IPS DF 6.9 (cell line): ENCODE measurements at regions not wholly inside any gene's neighbourhood (a gene's known extent, or its start where the extent isn't known, plus 50 kb on each side); places are given as distances from the start of the nearest gene placed in this dataset.
A peak's percentile ranks its signal among the peaks of the same experiment; 100 is the strongest.

Experiments used
- DNase-seq: peaks from one replicate; pipeline ENCODE4 v3.0.0-alpha.2; 2013; ENCODE audit warnings: low read depth, low spot score
- H3K27ac ChIP-seq: one replicate; pipeline ENCODE4 v1.5.1; 2013; ENCODE audit warnings: low read length, control low read depth
- H3K27me3 ChIP-seq: 2 replicates; pipeline ENCODE4 v1.6.1; 2013; ENCODE audit warnings: mild to moderate bottlenecking, low read length; ENCODE audit not compliant: control insufficient read depth, insufficient read depth
- H3K36me3 ChIP-seq: 2 replicates; pipeline ENCODE4 v1.6.1; 2013; ENCODE audit warnings: low read length; ENCODE audit not compliant: control insufficient read depth, insufficient read depth
- H3K4me1 ChIP-seq: 2 replicates; pipeline ENCODE4 v1.6.1; 2013; ENCODE audit warnings: low read length; ENCODE audit not compliant: control insufficient read depth, insufficient read depth
- H3K4me3 ChIP-seq: 2 replicates; pipeline ENCODE4 v1.5.1; 2013; ENCODE audit warnings: mild to moderate bottlenecking, low read length
- H3K9me3 ChIP-seq: 2 replicates; pipeline ENCODE4 v1.6.1; 2013; ENCODE audit warnings: low read length, inconsistent platforms; ENCODE audit not compliant: control insufficient read depth, insufficient read depth
- WGBS: extraction: QIAGEN DNeasy Blood & Tissue Kit; methylation state at CpG from one replicate; pipeline ENCODE4 v1.1.7; 2013; ENCODE audit warnings: mixed read lengths, missing lambda C conversion rate; ENCODE audit not compliant: insufficient read length, insufficient coverage; 5-methylcytosine and 5-hydroxymethylcytosine counted together

- DNase-seq: no peak
- Histone ChIP-seq H3K36me3 (no peaks in the 10 kb centered on the region), H3K27ac (no peak overlapping the region), H3K9me3 (no peaks in the 10 kb centered on the region), H3K4me3 (no peak overlapping the region), H3K4me1 (no peaks in the 10 kb centered on the region), H3K27me3 (no peaks in the 10 kb centered on the region)
- no CpG with 5 or more reads among the region's 3 CpGs for WGBS
Observed at GRCh38 chr5:106489004-106489403, 1181.7 kb downstream of the EFNA5 start.

DNA sequence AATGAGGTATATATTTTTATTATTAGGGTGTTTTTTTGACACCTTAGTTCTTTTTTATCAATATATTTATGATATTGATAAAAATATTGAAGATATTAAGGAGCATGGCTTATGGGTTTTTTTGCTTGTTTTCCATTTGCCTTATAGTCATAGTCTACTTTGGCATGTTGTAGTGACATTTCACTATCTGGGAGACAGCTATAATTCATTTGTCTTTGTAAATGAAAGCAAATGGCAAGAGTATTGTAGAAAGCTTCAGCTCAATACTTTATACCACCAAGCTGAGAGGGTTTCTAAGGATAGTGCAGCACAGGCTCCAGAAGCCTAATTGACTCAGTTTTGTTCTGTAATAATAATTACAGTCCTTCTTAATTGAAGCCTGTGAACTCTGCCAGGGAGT is 1182.3 kb downstream of the EFNA5 start:
- Histone ChIP-seq H3K27me3 (no peaks in the 10 kb centered on the region), H3K4me1 (no peaks in the 10 kb centered on the region), H3K27ac (no peak overlapping the region), H3K36me3 (no peaks in the 10 kb centered on the region), H3K4me3 (no peak overlapping the region), H3K9me3 (no peaks in the 10 kb centered on the region)
- DNase-seq: no peak

- Histone ChIP-seq H3K27ac (no peak overlapping the region), H3K4me3 (no peak overlapping the region), H3K9me3 (no peaks in the 10 kb centered on the region), H3K36me3 (no peaks in the 10 kb centered on the region), H3K27me3 (no peaks in the 10 kb centered on the region), H3K4me1 (no peaks in the 10 kb centered on the region)
- no peak for DNase-seq
Observed at GRCh38 chr5:106481374-106481773, 1189.4 kb downstream of the EFNA5 start.

DNA sequence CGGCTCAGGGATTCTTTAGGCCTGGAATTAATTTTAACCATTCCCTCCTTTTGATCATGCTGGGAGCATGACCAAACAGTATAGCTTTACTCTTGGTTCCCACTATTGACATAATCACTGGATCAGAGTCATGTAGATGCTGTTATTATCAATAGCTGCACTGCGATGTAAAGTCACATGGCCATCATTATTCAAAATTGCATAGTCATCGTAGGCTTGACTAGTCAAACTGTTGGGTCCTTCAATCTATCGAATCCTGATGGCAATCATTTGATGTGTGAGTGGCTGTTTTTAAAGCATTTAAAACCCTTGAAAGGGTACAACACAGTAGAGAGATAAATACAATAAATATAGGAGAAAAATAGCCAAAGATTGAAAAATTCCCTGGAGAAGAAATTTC is 1194.1 kb downstream of the EFNA5 start:
- H3K36me3 ChIP-seq: no peaks in the 10 kb centered on the region
- no peak for DNase-seq
- no peaks in the 10 kb centered on the region for H3K27me3 ChIP-seq
- WGBS: no CpG with 5 or more reads among the region's 4 CpGs
- H3K4me3 ChIP-seq: no peak overlapping the region
- H3K4me1 ChIP-seq: no peaks in the 10 kb centered on the region
- H3K9me3 ChIP-seq: peaks cover 2% of the 10 kb centered on the region; the same call in 1 of the 2 replicates
- no peak overlapping the region for H3K27ac ChIP-seq

- no peaks in the 10 kb centered on the region for H3K27me3 ChIP-seq
- H3K4me3 ChIP-seq: no peak overlapping the region
- H3K9me3 ChIP-seq: peaks cover 2% of the 10 kb centered on the region; the same call in 1 of the 2 replicates
- DNase-seq: no peak
- H3K27ac ChIP-seq: no peak overlapping the region
- H3K4me1 ChIP-seq: no peaks in the 10 kb centered on the region
- H3K36me3 ChIP-seq: no peaks in the 10 kb centered on the region
Observed at GRCh38 chr5:106474066-106474465, 1196.7 kb downstream of the EFNA5 start.

GRCh38 chr5:106459541-106459940 is 1211.2 kb downstream of the EFNA5 start:
- no peaks in the 10 kb centered on the region for H3K36me3 ChIP-seq
- WGBS: no CpG with 5 or more reads among the region's 4 CpGs

DNA sequence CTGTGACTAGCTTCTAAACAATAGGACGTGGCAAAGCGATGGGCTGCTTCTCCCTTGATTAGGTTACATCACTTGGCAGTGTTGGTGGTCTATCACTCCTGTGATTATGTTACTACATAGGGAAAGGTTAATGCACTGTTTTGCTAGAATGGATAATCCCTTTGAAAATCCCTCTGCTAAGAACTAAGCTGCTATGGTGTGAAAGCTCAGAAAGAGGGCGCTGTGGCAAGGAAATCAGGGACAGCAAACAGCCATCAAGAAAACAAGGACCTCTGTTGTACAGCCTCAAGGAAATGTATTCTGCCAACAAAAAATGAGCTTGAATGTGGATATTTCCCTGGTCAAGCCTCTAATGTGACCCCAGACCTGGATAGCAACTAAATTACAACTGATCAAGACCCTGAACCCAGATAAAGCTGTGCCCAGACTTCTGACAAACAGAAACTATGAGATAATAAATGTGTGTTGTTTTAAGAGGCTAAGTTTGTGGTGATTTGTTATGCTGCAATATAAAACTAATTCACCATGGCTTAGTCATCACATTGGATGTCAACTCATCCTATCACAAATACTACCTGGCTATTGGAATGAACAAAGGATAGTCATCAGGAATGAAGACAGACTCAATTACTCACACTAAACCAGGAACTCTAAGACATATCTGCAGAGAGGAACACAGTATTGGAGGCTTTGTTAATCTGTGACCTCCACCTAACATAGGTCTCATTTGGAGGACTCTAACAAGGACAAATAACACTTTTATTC is 1215.9 kb downstream of the EFNA5 start:
- H3K4me3 ChIP-seq: no peak overlapping the region
- H3K27ac ChIP-seq: no peak overlapping the region
- no CpG with 5 or more reads among the region's 3 CpGs for WGBS
- no peaks in the 10 kb centered on the region for H3K9me3 ChIP-seq
- H3K4me1 ChIP-seq: no peaks in the 10 kb centered on the region
- H3K27me3 ChIP-seq: no peaks in the 10 kb centered on the region
- H3K36me3 ChIP-seq: no peaks in the 10 kb centered on the region
- DNase-seq: peak; percentile 58

More at GRCh38 chr5:106459541-106459940, 1211.2 kb downstream of the EFNA5 start:
- no peak for DNase-seq
- Histone ChIP-seq H3K9me3 (no peaks in the 10 kb centered on the region), H3K27me3 (no peaks in the 10 kb centered on the region), H3K4me3 (no peak overlapping the region), H3K27ac (no peak overlapping the region), H3K4me1 (no peaks in the 10 kb centered on the region)

GRCh38 chr5:106454050-106454449 is 1216.7 kb downstream of the EFNA5 start:
- Histone ChIP-seq H3K4me3 (no peak overlapping the region), H3K27ac (no peak overlapping the region), H3K4me1 (no peaks in the 10 kb centered on the region), H3K27me3 (no peaks in the 10 kb centered on the region), H3K36me3 (no peaks in the 10 kb centered on the region), H3K9me3 (no peaks in the 10 kb centered on the region)
- DNase-seq: no peak
- WGBS: no CpG with 5 or more reads among the region's 1 CpG

DNA sequence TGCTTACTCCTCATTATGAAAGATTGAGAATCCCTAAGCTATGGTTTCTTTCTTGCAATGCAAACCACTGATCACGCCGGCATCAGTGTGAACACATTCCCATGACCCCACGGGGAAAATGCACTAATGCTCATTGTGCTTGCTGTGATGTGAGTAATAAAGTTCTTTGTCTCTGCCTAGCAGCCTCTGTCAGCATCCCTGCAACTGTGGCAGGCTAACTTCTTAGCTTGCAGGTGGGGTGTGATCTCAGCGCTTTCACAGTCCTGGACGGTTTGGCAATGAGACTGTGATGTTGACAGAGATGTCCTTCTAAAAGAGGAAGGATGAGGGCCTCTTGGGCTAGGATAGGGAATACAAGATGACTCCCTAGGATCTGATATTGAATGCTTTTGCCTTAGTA is 1218.7 kb downstream of the EFNA5 start:
- H3K9me3 ChIP-seq: no peaks in the 10 kb centered on the region
- H3K36me3 ChIP-seq: no peaks in the 10 kb centered on the region
- H3K4me1 ChIP-seq: no peaks in the 10 kb centered on the region
- no peak overlapping the region for H3K4me3 ChIP-seq
- WGBS: no CpG with 5 or more reads among the region's 5 CpGs
- DNase-seq: no peak
- H3K27ac ChIP-seq: no peak overlapping the region
- H3K27me3 ChIP-seq: no peaks in the 10 kb centered on the region

DNA sequence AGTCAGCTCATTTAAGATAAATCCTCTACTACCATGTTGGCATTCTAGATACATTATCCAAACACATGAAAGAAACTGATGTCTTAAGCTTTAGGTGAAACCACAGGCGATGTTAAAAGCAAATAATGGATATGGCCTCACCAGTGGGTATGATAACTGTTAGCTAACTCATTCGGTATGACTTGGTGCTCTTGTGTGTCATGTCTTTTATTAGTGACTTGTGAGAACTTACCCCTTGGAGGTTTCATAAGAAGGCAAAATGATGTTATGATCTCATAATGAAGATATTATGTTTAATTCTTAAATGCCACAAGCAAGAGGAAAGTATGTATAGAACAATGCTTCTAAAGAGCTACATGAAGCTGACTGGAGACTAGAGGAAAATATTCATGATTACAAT is 1227.0 kb downstream of the EFNA5 start:
- H3K36me3 ChIP-seq: no peaks in the 10 kb centered on the region
- no peak overlapping the region for H3K4me3 ChIP-seq
- no peak overlapping the region for H3K27ac ChIP-seq
- no peaks in the 10 kb centered on the region for H3K9me3 ChIP-seq
- no peak for DNase-seq
- H3K4me1 ChIP-seq: no peaks in the 10 kb centered on the region
- H3K27me3 ChIP-seq: no peaks in the 10 kb centered on the region
- WGBS: no CpG with 5 or more reads among the region's 2 CpGs

DNA sequence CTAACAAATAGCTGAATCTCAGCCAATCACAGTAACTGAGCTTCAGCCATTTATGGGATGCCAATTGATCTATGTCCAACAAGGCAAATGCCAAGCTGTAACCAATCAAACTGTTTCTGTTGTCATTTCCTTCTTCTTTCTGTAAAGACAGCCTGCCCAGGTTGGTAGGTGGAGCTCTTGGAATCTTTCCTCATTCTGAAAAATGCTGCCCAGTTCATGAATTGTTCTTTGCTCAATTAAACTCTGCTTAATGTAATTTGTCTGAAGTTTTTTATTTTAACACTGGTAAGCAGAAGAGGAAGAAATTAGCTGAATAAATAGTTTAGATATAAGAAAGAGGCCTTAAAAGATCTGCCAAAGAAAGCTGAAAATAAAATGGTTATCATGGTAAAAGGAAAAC is 1235.6 kb downstream of the EFNA5 start:
- Histone ChIP-seq H3K36me3 (no peaks in the 10 kb centered on the region), H3K4me3 (no peak overlapping the region), H3K27me3 (no peaks in the 10 kb centered on the region), H3K9me3 (no peaks in the 10 kb centered on the region), H3K4me1 (no peaks in the 10 kb centered on the region), H3K27ac (no peak overlapping the region)
- DNase-seq: no peak
